ENCODE measurements at regions not wholly inside any gene's neighbourhood (a gene's known extent, or its start where the extent isn't known, plus 50 kb on each side); places are given as distances from the start of the nearest gene placed in this dataset.

GRCh38 chr2:22904126-22904684 is 480.8 kb upstream of the KLHL29 start:
- TF ChIP-seq, protein P1, sequence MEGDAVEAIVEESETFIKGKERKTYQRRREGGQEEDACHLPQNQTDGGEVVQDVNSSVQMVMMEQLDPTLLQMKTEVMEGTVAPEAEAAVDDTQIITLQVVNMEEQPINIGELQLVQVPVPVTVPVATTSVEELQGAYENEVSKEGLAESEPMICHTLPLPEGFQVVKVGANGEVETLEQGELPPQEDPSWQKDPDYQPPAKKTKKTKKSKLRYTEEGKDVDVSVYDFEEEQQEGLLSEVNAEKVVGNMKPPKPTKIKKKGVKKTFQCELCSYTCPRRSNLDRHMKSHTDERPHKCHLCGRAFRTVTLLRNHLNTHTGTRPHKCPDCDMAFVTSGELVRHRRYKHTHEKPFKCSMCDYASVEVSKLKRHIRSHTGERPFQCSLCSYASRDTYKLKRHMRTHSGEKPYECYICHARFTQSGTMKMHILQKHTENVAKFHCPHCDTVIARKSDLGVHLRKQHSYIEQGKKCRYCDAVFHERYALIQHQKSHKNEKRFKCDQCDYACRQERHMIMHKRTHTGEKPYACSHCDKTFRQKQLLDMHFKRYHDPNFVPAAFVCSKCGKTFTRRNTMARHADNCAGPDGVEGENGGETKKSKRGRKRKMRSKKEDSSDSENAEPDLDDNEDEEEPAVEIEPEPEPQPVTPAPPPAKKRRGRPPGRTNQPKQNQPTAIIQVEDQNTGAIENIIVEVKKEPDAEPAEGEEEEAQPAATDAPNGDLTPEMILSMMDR (IDR thresholded peaks at IDR 0.05), result peak; percentile 27 to 45 (median 31)
- TF ChIP-seq POLR2A (IDR thresholded peaks at IDR 0.05), result no peak

All from testis (tissue), 2 donors.